ENCODE measurements at regions not wholly inside any gene's neighbourhood (a gene's known extent, or its start where the extent isn't known, plus 50 kb on each side); places are given as distances from the start of the nearest gene placed in this dataset.

GRCh38 chr4:52311464-52312125 is 260.5 kb downstream of the SPATA18 start:
- H3K27ac ChIP-seq (ENCODE audit: low read length), result peak overlapping the region; percentile 54
- H3F3A ChIP-seq (ENCODE audit: low read length, unreplicated experiment), result no peaks in the 10 kb centered on the region
- H3K36me3 ChIP-seq (ENCODE audit: low read depth, low read length), result no peaks in the 10 kb centered on the region
- H3K27me3 ChIP-seq (ENCODE audit: low read length), result no peaks in the 10 kb centered on the region
- intact Hi-C loops (cut with micrococcal nuclease), result no loop called here
- no TSS peak for BruUV-seq (replicated peaks)
- H2AFZ ChIP-seq (ENCODE audit: low read length), result no peak overlapping the region
- CTCF ChIA-PET, result no interaction called here
- no peaks in the 10 kb centered on the region for H4K20me1 ChIP-seq (ENCODE audit: low read length)
- POLR2A ChIA-PET (ENCODE audit: unreplicated experiment), result no interaction called here
- H3K9ac ChIP-seq (ENCODE audit: low read length), result no peak overlapping the region
- H3K79me2 ChIP-seq (ENCODE audit: low read length), result no peaks in the 10 kb centered on the region
- no peak overlapping the region for H3K4me3 ChIP-seq (ENCODE audit: low read length)
- H3K9me2 ChIP-seq (replicated peaks; ENCODE audit: low read length), result no peaks in the 10 kb centered on the region
- H3K4me2 ChIP-seq (ENCODE audit: low read length), result peak overlapping the region; percentile 64
- H3K4me1 ChIP-seq (ENCODE audit: insufficient read depth, low read length), result peaks cover 21% of the 10 kb centered on the region
- H3K9me3 ChIP-seq (ENCODE audit: low read length), result no peaks in the 10 kb centered on the region
- DNase-seq (no peak), ATAC-seq (no peak)
- no peak for TF ChIP-seq EZH2 (IDR thresholded peaks at IDR 0.05; ENCODE audit: low read length, unreplicated experiment)
- TF ChIP-seq CTCF (conservative IDR thresholded peaks at IDR 0.05; ENCODE audit: low read depth, low read length), result no peak
- TF ChIP-seq EZH2phosphoT487 (IDR thresholded peaks at IDR 0.05; ENCODE audit: borderline replicate concordance, low read length), result no peak

GRCh38 chr4:52312722-52313121 is 261.6 kb downstream of the SPATA18 start:
- Histone ChIP-seq H3K9me2 (replicated peaks; ENCODE audit: low read length) (no peaks in the 10 kb centered on the region), H3K36me3 (ENCODE audit: low read depth, low read length) (no peaks in the 10 kb centered on the region), H3K79me2 (ENCODE audit: low read length) (no peaks in the 10 kb centered on the region), H3K9me3 (ENCODE audit: low read length) (no peaks in the 10 kb centered on the region), H3K27me3 (ENCODE audit: low read length) (no peaks in the 10 kb centered on the region), H3K4me1 (ENCODE audit: insufficient read depth, low read length) (peaks cover 28% of the 10 kb centered on the region), H3K4me3 (ENCODE audit: low read length) (peak overlapping the region; percentile 8; the same call in 1 of the 2 replicates), H3F3A (ENCODE audit: low read length, unreplicated experiment) (no peaks in the 10 kb centered on the region), H3K4me2 (ENCODE audit: low read length) (peak overlapping the region; percentile 64), H3K9ac (ENCODE audit: low read length) (no peak overlapping the region), H3K27ac (ENCODE audit: low read length) (peak overlapping the region; percentile 58), H2AFZ (ENCODE audit: low read length) (peak overlapping the region; percentile 41; the same call in 1 of the 2 replicates), H4K20me1 (ENCODE audit: low read length) (no peaks in the 10 kb centered on the region)
- ATAC-seq, result peak; percentile 64
- no TSS peak for BruUV-seq (replicated peaks)
- DNase-seq, result peak; percentile 94
- ChIA-PET POLR2A (ENCODE audit: unreplicated experiment) (no interaction called here), CTCF (no interaction called here)
- TF ChIP-seq CTCF (conservative IDR thresholded peaks at IDR 0.05; ENCODE audit: low read depth, low read length), result no peak
- TF ChIP-seq EZH2phosphoT487 (IDR thresholded peaks at IDR 0.05; ENCODE audit: borderline replicate concordance, low read length), result no peak
- no peak for TF ChIP-seq EZH2 (IDR thresholded peaks at IDR 0.05; ENCODE audit: low read length, unreplicated experiment)
- intact Hi-C loops (cut with micrococcal nuclease), result no loop called here

- no peak for ATAC-seq
- CTCF ChIA-PET, result no interaction called here
- POLR2A ChIA-PET (ENCODE audit: unreplicated experiment), result no interaction called here
- H3K9ac ChIP-seq (ENCODE audit: low read length), result no peak overlapping the region
- peak overlapping the region; percentile 40 for H3K27ac ChIP-seq (ENCODE audit: low read length)
- no peaks in the 10 kb centered on the region for H3K36me3 ChIP-seq (ENCODE audit: low read depth, low read length)
- TF ChIP-seq EZH2 (IDR thresholded peaks at IDR 0.05; ENCODE audit: low read length, unreplicated experiment), result no peak
- H2AFZ ChIP-seq (ENCODE audit: low read length), result no peak overlapping the region
- BruUV-seq (replicated peaks), result no TSS peak
- H3K9me2 ChIP-seq (replicated peaks; ENCODE audit: low read length), result no peaks in the 10 kb centered on the region
- H3F3A ChIP-seq (ENCODE audit: low read length, unreplicated experiment), result no peaks in the 10 kb centered on the region
- peak; percentile 48 for DNase-seq
- intact Hi-C loops (cut with micrococcal nuclease), result no loop called here
- H3K4me2 ChIP-seq (ENCODE audit: low read length), result peak overlapping the region; percentile 27
- peaks cover 23% of the 10 kb centered on the region for H3K4me1 ChIP-seq (ENCODE audit: insufficient read depth, low read length)
- no peaks in the 10 kb centered on the region for H4K20me1 ChIP-seq (ENCODE audit: low read length)
- H3K27me3 ChIP-seq (ENCODE audit: low read length), result no peaks in the 10 kb centered on the region
- H3K79me2 ChIP-seq (ENCODE audit: low read length), result no peaks in the 10 kb centered on the region
- H3K9me3 ChIP-seq (ENCODE audit: low read length), result no peaks in the 10 kb centered on the region
- H3K4me3 ChIP-seq (ENCODE audit: low read length), result no peak overlapping the region
These were observed 266.3 kb downstream of the SPATA18 start for GRCh38 chr4:52317361-52317879.
